B cell (primary cell): ENCODE measurements at regions not wholly inside any gene's neighbourhood (a gene's known extent, or its start where the extent isn't known, plus 50 kb on each side); places are given as distances from the start of the nearest gene placed in this dataset.

Experiments
- EZH2 ChIP-seq: IDR thresholded peaks from 2 replicates; pipeline ENCODE4 v1.6.1; 2012; ENCODE audit warnings: borderline replicate concordance, low read depth, mild to moderate bottlenecking, moderate library complexity, low read length; ENCODE audit not compliant: insufficient read depth, poor library complexity, severe bottlenecking
- TF ChIP-seq, protein P1 (sequence below): fragments of 200-600 bp; IDR thresholded peaks from one replicate; pipeline ENCODE4 v1.8.0; 2022; ENCODE audit warnings: antibody characterized with exemption, mild to moderate bottlenecking

DNA sequence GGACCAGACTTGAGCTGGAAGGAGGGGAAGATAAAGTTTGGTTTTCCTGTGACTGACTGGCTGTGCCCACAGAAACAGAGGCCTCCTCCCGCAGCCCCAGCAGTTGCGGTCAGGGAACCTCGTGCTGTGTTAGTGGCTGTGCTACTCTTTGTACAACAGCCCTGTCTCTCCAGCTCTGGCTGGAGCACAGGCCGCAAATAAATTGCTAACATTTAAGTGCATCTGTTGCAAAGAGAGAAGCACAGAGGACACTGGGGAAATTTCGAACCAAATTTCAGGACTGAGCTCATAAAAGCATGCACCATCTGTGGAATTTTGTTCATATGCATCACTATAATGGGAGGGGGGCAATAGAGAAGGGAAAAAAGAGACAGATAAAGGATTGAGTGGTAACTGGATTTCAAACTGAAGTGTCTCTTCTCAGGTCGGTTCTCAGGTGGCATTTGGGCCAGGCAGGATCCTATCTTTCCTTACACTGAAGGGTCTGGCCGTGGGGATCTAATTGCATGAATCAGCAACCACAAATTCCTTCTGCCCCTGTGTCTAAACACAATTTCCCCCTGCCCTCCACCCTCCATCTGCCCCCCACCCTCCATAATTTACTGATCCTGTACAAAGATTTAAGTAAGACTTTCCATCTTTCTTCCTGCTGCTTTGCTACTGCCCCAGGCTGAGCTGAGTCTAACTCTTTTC lies 88.9 kb upstream of the ATXN1 start:
- TF ChIP-seq, protein P1, sequence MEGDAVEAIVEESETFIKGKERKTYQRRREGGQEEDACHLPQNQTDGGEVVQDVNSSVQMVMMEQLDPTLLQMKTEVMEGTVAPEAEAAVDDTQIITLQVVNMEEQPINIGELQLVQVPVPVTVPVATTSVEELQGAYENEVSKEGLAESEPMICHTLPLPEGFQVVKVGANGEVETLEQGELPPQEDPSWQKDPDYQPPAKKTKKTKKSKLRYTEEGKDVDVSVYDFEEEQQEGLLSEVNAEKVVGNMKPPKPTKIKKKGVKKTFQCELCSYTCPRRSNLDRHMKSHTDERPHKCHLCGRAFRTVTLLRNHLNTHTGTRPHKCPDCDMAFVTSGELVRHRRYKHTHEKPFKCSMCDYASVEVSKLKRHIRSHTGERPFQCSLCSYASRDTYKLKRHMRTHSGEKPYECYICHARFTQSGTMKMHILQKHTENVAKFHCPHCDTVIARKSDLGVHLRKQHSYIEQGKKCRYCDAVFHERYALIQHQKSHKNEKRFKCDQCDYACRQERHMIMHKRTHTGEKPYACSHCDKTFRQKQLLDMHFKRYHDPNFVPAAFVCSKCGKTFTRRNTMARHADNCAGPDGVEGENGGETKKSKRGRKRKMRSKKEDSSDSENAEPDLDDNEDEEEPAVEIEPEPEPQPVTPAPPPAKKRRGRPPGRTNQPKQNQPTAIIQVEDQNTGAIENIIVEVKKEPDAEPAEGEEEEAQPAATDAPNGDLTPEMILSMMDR, result no peak
- no peak for TF ChIP-seq EZH2
